GM23248 (cell line): ENCODE measurements at regions not wholly inside any gene's neighbourhood (a gene's known extent, or its start where the extent isn't known, plus 50 kb on each side); places are given as distances from the start of the nearest gene placed in this dataset.

Experiments used
- EZH2 ChIP-seq: fragments of 200-600 bp; sonication (generic); IDR thresholded peaks from 2 replicates; pipeline ENCODE4 v1.6.1; 2018; ENCODE audit warnings: antibody characterized with exemption, mild to moderate bottlenecking; ENCODE audit not compliant: insufficient read depth, poor library complexity, severe bottlenecking
- EZH2phosphoT487 ChIP-seq: fragments of 200-600 bp; sonication (generic); IDR thresholded peaks from 2 replicates; pipeline ENCODE4 v1.6.1; 2018; ENCODE audit warnings: antibody characterized with exemption, moderate library complexity, mild to moderate bottlenecking, low read depth; ENCODE audit not compliant: insufficient read depth

GRCh38 chr11:30650266-30650665 lies 64.1 kb upstream of the MPPED2 start:
- TF ChIP-seq EZH2 (no peak), EZH2phosphoT487 (no peak)
